Astrocyte of the spinal cord (primary cell): ENCODE measurements at regions not wholly inside any gene's neighbourhood (a gene's known extent, or its start where the extent isn't known, plus 50 kb on each side); places are given as distances from the start of the nearest gene placed in this dataset.

Experiments
- DNase-seq: peaks from one replicate; pipeline ENCODE4 v3.0.0; 2011; ENCODE audit warnings: low read depth, low spot score
- H3K4me3 ChIP-seq: 2 replicates; pipeline ENCODE4 v1.5.1; 2011; ENCODE audit warnings: low read depth, mild to moderate bottlenecking, low read length, moderate library complexity
- CTCF ChIP-seq: IDR thresholded peaks from 2 replicates; pipeline ENCODE4 v1.5.1; 2012; ENCODE audit warnings: low read depth, mild to moderate bottlenecking, low read length, inconsistent platforms
- in situ Hi-C: cut with HindIII; loops from 2 replicates; pipeline ENCODE4 v1.10.0; 2017; ENCODE audit warnings: low sequenced_read_pairs

- in situ Hi-C loops: no loop called here
- DNase-seq: no peak
- TF ChIP-seq CTCF: no peak
- no peak overlapping the region for H3K4me3 ChIP-seq
Observed at GRCh38 chr5:171710451-171711024, 75.1 kb upstream of the SMIM23 start.

- no peak overlapping the region for H3K4me3 ChIP-seq
- in situ Hi-C loops: no loop called here
- no peak for DNase-seq
- TF ChIP-seq CTCF: no peak
Observed at GRCh38 chr5:171711571-171711970, 74.0 kb upstream of the SMIM23 start.

GRCh38 chr5:171712616-171713015 is 73.0 kb upstream of the SMIM23 start:
- no peak overlapping the region for H3K4me3 ChIP-seq
- in situ Hi-C loops: no loop called here
- no peak for TF ChIP-seq CTCF
- no peak for DNase-seq

GRCh38 chr5:171713152-171713551 is 72.5 kb upstream of the SMIM23 start:
- no peak for TF ChIP-seq CTCF
- no peak for DNase-seq
- in situ Hi-C loops: no loop called here
- H3K4me3 ChIP-seq: no peak overlapping the region

GRCh38 chr5:171714261-171714660 is 71.4 kb upstream of the SMIM23 start:
- no peak for TF ChIP-seq CTCF
- in situ Hi-C loops: no loop called here
- no peak overlapping the region for H3K4me3 ChIP-seq
- no peak for DNase-seq

- H3K4me3 ChIP-seq: no peak overlapping the region
- in situ Hi-C loops: no loop called here
- no peak for DNase-seq
- TF ChIP-seq CTCF: no peak
Observed at GRCh38 chr5:171714851-171715250, 70.8 kb upstream of the SMIM23 start.

DNA sequence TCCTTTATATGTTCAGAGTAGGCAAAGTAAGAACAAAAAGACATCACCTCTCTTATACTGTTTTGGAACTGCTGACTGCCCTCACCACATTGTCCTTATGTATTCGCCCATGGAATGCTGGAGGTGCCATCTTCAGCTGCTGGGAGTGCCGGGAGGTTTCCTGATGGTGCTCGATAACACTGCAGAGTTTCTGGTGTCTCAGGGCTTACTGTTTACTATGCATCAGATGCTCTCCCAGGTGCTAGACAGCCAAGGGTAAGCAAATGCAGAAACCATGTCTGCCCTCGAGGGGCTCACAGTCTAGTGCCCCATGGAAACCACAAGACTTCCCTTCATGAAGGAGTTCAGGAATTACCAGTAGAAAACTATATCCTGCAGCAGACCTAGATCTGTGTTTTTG is 70.1 kb upstream of the SMIM23 start:
- H3K4me3 ChIP-seq: no peak overlapping the region
- no peak for DNase-seq
- no peak for TF ChIP-seq CTCF
- in situ Hi-C loops: no loop called here
